ENCODE measurements at regions not wholly inside any gene's neighbourhood (a gene's known extent, or its start where the extent isn't known, plus 50 kb on each side); places are given as distances from the start of the nearest gene placed in this dataset.

GRCh38 chr1:29489471-29489870 lies 253.1 kb downstream of the PTPRU start:
- no peak for TF ChIP-seq CTCF (conservative IDR thresholded peaks at IDR 0.05; ENCODE audit: low read length)
- TF ChIP-seq EZH2phosphoT487 (IDR thresholded peaks at IDR 0.05; ENCODE audit: borderline replicate concordance): no peak
